CD4-positive, alpha-beta T cell (primary cell): ENCODE measurements at regions not wholly inside any gene's neighbourhood (a gene's known extent, or its start where the extent isn't known, plus 50 kb on each side); places are given as distances from the start of the nearest gene placed in this dataset.

ENCODE experiments used
- ATAC-seq: fragments of 200-7000 bp; cut with Tn5 transposase; one replicate; pipeline ENCODE4 v1.10.0; 2022; ENCODE audit warnings: mild to moderate bottlenecking; ENCODE audit not compliant: poor library complexity
- CTCF ChIA-PET: fragments of 350-600 bp; sonication (Branson Sonifier 250); formaldehyde crosslinking; loops from one replicate; lab custom pipeline; 2021; ENCODE audit warnings: antibody characterized with exemption, inconsistent platforms; lab: Charles Lee
- POLR2A ChIA-PET: fragments of 350-600 bp; sonication (Branson Sonifier 250); formaldehyde crosslinking; loops from one replicate; lab custom pipeline; 2021; ENCODE audit warnings: antibody characterized with exemption, inconsistent platforms; lab: Charles Lee
- DNase-seq, 14 experiments: peaks; one replicate each; pipeline ENCODE4 v3.0.0-alpha.2; 2013 to 2020; ENCODE audit warnings: mixed read lengths in 2 of 14
- H3K27ac ChIP-seq, 2 donors: one replicate each; pipeline versions ENCODE4 v1.5.1 to v1.7.0; 2013; ENCODE audit warnings: low read length in 2 of 2, low read depth in 1 of 2, mild to moderate bottlenecking in 1 of 2
- H3K27me3 ChIP-seq, 2 experiments: 1 replicate in 1 of 2; 2 replicates in 1 of 2; pipeline versions ENCODE4 v1.6.1 to v1.7.0; 2013; ENCODE audit warnings: low read length in 2 of 2, control low read depth in 1 of 2, mild to moderate bottlenecking in 1 of 2, moderate library complexity in 1 of 2; ENCODE audit not compliant: insufficient read depth in 2 of 2, control insufficient read depth in 1 of 2
- H3K36me3 ChIP-seq: one replicate; pipeline ENCODE4 v1.6.1; 2013; ENCODE audit warnings: low read length, control low read depth; ENCODE audit not compliant: insufficient read depth
- H3K4me1 ChIP-seq: one replicate; pipeline ENCODE4 v1.6.1; 2013; ENCODE audit warnings: low read length, control low read depth; ENCODE audit not compliant: insufficient read depth
- H3K4me3 ChIP-seq: one replicate; pipeline ENCODE4 v1.5.1; 2013; ENCODE audit warnings: mild to moderate bottlenecking, low read length, moderate library complexity
- H3K9me3 ChIP-seq, 2 experiments: 1 replicate in 1 of 2; 2 replicates in 1 of 2; pipeline versions ENCODE4 v1.6.1 to v1.7.0; 2013; ENCODE audit warnings: low read length in 2 of 2, mild to moderate bottlenecking in 2 of 2, control low read depth in 1 of 2, moderate library complexity in 1 of 2; ENCODE audit not compliant: control insufficient read depth in 1 of 2, insufficient read depth in 1 of 2
- H3K27ac Mint-ChIP-seq: one replicate; pipeline ENCODE4 v1.8.0; 2020; ENCODE audit warnings: mixed read lengths
- H3K27me3 Mint-ChIP-seq: one replicate; pipeline ENCODE4 v1.8.0; 2021; ENCODE audit warnings: mixed read lengths
- H3K36me3 Mint-ChIP-seq: one replicate; pipeline ENCODE4 v1.8.0; 2021; ENCODE audit warnings: low read depth, mixed read lengths
- H3K4me1 Mint-ChIP-seq: one replicate; pipeline ENCODE4 v1.8.0; 2021; ENCODE audit warnings: low read depth, mixed read lengths
- H3K4me3 Mint-ChIP-seq: one replicate; pipeline ENCODE4 v1.8.0; 2020; ENCODE audit warnings: mild to moderate bottlenecking, mixed read lengths
- H3K9me3 Mint-ChIP-seq: one replicate; pipeline ENCODE4 v1.8.0; 2020; ENCODE audit warnings: mixed read lengths
- intact Hi-C, 2 experiments: fragments of 100-400 bp; cut with DNase I in 1 of 2; cut with micrococcal nuclease in 1 of 2; formaldehyde crosslinking; loops; one replicate each; pipeline versions ENCODE4 v1.15.1 to v1.9.0; 2023 to 2025; cut with DNase I, micrococcal nuclease
- TF ChIP-seq, protein P1 (sequence below): fragments of 200-600 bp; IDR thresholded peaks from one replicate; pipeline ENCODE4 v1.8.0; 2022; ENCODE audit warnings: antibody characterized with exemption, mild to moderate bottlenecking

DNA sequence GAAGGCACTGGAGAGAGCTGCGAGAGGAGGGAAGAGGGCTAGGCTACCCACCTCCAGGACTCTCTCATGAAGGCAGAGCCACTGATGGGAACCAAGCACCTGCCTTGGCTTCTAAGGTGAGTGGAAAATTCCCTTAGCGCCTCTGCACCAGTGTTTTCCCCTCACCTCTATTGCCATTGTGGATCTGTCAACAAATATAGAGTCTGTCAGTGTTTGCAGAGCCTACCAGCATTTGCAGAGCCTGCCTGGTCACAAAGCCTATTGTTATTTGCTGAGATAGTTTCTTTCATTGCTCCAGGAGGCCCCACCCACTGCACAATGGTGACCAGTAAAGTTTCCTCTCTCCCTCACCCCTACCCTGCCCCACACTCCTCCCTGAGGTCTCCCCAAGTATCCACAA is 141.9 kb downstream of the MRPL14 start:
- CTCF ChIA-PET = no interaction called here

DNA sequence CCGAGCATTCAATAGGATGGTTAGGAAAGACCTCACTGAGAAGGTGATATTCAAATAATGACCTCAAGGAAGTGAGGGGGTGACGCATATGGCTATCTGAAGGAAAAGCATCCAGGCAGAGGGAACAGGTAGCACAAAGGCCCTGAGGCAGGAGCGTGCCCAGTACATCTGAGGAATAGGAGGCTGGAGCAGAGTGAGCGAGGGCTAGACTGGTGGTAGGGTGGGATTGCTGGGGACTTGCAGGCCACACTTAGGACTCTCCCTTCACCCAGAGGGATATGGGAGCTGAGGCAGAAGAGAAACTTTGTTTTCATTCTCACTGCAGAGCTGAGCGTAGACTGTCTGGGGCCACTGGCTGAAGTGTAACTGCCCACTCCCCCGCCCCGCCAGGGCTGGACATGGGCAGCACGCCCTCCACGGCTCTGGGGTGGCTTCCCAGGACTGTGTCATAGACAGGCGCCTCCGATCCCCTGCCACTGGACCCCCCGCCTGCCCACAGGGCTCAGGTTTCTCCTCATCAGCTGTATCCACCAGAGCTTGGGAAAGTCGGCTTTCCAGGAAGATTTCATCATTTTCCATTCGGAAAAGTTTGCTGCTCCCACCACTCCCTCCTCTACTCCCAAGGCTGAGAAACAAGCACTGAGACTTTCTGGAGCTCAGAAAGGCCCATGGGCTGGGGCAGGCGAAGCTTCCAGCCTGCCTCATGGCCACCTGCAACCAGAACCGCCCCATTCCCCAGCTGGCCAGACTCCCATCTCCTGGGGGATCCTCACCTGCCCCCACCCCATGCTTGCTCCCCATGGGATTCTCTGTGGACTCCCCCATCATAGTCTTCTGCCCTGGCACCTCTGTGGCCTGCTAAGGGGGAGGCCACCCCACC is 142.6 kb downstream of the MRPL14 start:
- H3K27me3 ChIP-seq = peaks cover 0 to 3% of the 10 kb centered on the region in 2 experiments
- ChIA-PET POLR2A (no interaction called here), CTCF (no interaction called here)
- no peak overlapping the region for H3K4me3 ChIP-seq
- peak in 1 of 14 experiments; percentile 19 for DNase-seq
- H3K4me1 ChIP-seq = no peaks in the 10 kb centered on the region
- Mint-ChIP-seq H3K9me3 (no peaks in the 10 kb centered on the region), H3K27me3 (peaks cover 6% of the 10 kb centered on the region), H3K4me3 (no peak overlapping the region), H3K4me1 (no peaks in the 10 kb centered on the region), H3K27ac (no peak overlapping the region), H3K36me3 (no peaks in the 10 kb centered on the region)
- intact Hi-C loops = no loop called here
- peaks cover 0 to 3% of the 10 kb centered on the region in 2 experiments for H3K9me3 ChIP-seq
- TF ChIP-seq, protein P1, sequence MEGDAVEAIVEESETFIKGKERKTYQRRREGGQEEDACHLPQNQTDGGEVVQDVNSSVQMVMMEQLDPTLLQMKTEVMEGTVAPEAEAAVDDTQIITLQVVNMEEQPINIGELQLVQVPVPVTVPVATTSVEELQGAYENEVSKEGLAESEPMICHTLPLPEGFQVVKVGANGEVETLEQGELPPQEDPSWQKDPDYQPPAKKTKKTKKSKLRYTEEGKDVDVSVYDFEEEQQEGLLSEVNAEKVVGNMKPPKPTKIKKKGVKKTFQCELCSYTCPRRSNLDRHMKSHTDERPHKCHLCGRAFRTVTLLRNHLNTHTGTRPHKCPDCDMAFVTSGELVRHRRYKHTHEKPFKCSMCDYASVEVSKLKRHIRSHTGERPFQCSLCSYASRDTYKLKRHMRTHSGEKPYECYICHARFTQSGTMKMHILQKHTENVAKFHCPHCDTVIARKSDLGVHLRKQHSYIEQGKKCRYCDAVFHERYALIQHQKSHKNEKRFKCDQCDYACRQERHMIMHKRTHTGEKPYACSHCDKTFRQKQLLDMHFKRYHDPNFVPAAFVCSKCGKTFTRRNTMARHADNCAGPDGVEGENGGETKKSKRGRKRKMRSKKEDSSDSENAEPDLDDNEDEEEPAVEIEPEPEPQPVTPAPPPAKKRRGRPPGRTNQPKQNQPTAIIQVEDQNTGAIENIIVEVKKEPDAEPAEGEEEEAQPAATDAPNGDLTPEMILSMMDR = no peak
- ATAC-seq = no peak
- H3K27ac ChIP-seq = no peak overlapping the region
- no peaks in the 10 kb centered on the region for H3K36me3 ChIP-seq

More for the DNA sequence above, 141.9 kb downstream of the MRPL14 start:
- Histone ChIP-seq H3K36me3 (no peaks in the 10 kb centered on the region), H3K9me3 (peaks cover 0 to 7% of the 10 kb centered on the region in 2 experiments), H3K27me3 (peaks cover 0 to 3% of the 10 kb centered on the region in 2 experiments), H3K4me3 (no peak overlapping the region), H3K4me1 (no peaks in the 10 kb centered on the region), H3K27ac (no peak overlapping the region)
- intact Hi-C loops = no loop called here
- POLR2A ChIA-PET = no interaction called here
- H3K27ac Mint-ChIP-seq = no peak overlapping the region
- TF ChIP-seq, protein P1 = no peak
- no peaks in the 10 kb centered on the region for H3K9me3 Mint-ChIP-seq
- H3K4me1 Mint-ChIP-seq = no peaks in the 10 kb centered on the region
- H3K4me3 Mint-ChIP-seq = no peak overlapping the region
- no peak for ATAC-seq
- peaks cover 6% of the 10 kb centered on the region for H3K27me3 Mint-ChIP-seq
- H3K36me3 Mint-ChIP-seq = no peaks in the 10 kb centered on the region
- DNase-seq = no peak

GRCh38 chr6:43983632-43984031 is 143.6 kb downstream of the MRPL14 start:
- Mint-ChIP-seq H3K4me3 (no peak overlapping the region), H3K27me3 (peaks cover 6% of the 10 kb centered on the region), H3K9me3 (no peaks in the 10 kb centered on the region), H3K4me1 (no peaks in the 10 kb centered on the region), H3K36me3 (no peaks in the 10 kb centered on the region), H3K27ac (no peak overlapping the region)
- DNase-seq (peak in 1 of 14 experiments; percentile 0), ATAC-seq (no peak)
- Histone ChIP-seq H3K27me3 (peaks cover 0 to 3% of the 10 kb centered on the region in 2 experiments), H3K27ac (no peak overlapping the region), H3K36me3 (no peaks in the 10 kb centered on the region), H3K4me3 (no peak overlapping the region), H3K9me3 (no peaks in the 10 kb centered on the region), H3K4me1 (no peaks in the 10 kb centered on the region)
- intact Hi-C loops = no loop called here
- ChIA-PET CTCF (no interaction called here), POLR2A (no interaction called here)
- TF ChIP-seq, protein P1 = no peak
